ENCODE measurements at regions not wholly inside any gene's neighbourhood (a gene's known extent, or its start where the extent isn't known, plus 50 kb on each side); places are given as distances from the start of the nearest gene placed in this dataset.

DNA sequence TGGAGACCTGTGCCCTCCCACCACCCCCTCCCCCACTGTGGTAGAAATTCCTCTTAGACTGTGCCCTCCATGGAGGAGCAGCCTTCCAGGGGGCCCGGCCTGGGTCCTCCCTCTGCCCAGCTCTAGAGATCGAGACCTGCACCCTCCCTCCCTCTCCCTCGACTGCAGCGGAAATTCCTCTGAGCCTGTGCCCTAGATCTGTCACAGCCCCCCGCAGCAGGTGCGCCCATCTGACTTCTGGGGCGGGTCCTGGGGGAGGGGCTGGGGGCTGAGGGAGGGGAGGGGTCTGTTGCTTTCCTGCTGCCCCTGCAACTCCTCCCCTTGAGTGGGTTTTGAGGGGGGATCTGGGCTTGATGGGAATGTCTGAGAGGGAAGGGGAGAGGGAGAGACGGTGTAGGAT is 177.8 kb upstream of the GSE1 start:
- TF ChIP-seq, protein P1, sequence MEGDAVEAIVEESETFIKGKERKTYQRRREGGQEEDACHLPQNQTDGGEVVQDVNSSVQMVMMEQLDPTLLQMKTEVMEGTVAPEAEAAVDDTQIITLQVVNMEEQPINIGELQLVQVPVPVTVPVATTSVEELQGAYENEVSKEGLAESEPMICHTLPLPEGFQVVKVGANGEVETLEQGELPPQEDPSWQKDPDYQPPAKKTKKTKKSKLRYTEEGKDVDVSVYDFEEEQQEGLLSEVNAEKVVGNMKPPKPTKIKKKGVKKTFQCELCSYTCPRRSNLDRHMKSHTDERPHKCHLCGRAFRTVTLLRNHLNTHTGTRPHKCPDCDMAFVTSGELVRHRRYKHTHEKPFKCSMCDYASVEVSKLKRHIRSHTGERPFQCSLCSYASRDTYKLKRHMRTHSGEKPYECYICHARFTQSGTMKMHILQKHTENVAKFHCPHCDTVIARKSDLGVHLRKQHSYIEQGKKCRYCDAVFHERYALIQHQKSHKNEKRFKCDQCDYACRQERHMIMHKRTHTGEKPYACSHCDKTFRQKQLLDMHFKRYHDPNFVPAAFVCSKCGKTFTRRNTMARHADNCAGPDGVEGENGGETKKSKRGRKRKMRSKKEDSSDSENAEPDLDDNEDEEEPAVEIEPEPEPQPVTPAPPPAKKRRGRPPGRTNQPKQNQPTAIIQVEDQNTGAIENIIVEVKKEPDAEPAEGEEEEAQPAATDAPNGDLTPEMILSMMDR (IDR thresholded peaks at IDR 0.05; ENCODE audit: borderline replicate concordance, extremely low read depth, low read length, poor library complexity, severe bottlenecking): no peak
- TF ChIP-seq EZH2 (IDR thresholded peaks at IDR 0.05; ENCODE audit: borderline replicate concordance, low read depth, low read length, severe bottlenecking): no peak
